Fibroblast of lung (primary cell): ENCODE measurements at regions not wholly inside any gene's neighbourhood (a gene's known extent, or its start where the extent isn't known, plus 50 kb on each side); places are given as distances from the start of the nearest gene placed in this dataset.

ENCODE experiments used
- DNase-seq, 2 donors: peaks; one replicate each; pipeline versions ENCODE4 v3.0.0 to v3.0.0-alpha.2; 2010; ENCODE audit warnings: low read depth in 2 of 2
- H2AFZ ChIP-seq: 2 replicates; pipeline ENCODE4 v1.5.1; 2012; ENCODE audit warnings: low read length, control low read depth, inconsistent platforms
- H3K27ac ChIP-seq: 2 replicates; pipeline ENCODE4 v1.5.1; 2011; ENCODE audit warnings: low read length, control low read depth; ENCODE audit not compliant: insufficient read depth
- H3K27me3 ChIP-seq: 2 replicates; pipeline ENCODE4 v1.5.1; 2011; ENCODE audit warnings: mild to moderate bottlenecking, low read length; ENCODE audit not compliant: control insufficient read depth, insufficient read depth
- H3K36me3 ChIP-seq: 2 replicates; pipeline ENCODE4 v1.5.1; 2011; ENCODE audit warnings: low read length; ENCODE audit not compliant: control insufficient read depth, insufficient read depth
- H3K4me1 ChIP-seq: 2 replicates; pipeline ENCODE4 v1.5.1; 2011; ENCODE audit warnings: low read length; ENCODE audit not compliant: control insufficient read depth, insufficient read depth; ENCODE audit errors: extremely low read depth
- H3K4me2 ChIP-seq: 2 replicates; pipeline ENCODE4 v1.5.1; 2011; ENCODE audit warnings: low read length, control low read depth; ENCODE audit not compliant: insufficient read depth; ENCODE audit errors: extremely low read depth
- H3K4me3 ChIP-seq, 4 experiments: fragments of 200-600 bp in 1 of 4; sonication (generic) in 1 of 4; replicated peaks in 1 of 4; 2 replicates each; pipeline ENCODE4 v1.5.1; 2011 to 2016; ENCODE audit warnings: low read length in 4 of 4, low read depth in 3 of 4, mild to moderate bottlenecking in 3 of 4, control low read depth in 2 of 4, inconsistent platforms in 1 of 4, mixed read lengths in 1 of 4; ENCODE audit not compliant: insufficient read depth in 1 of 4; ENCODE audit errors: control extremely low read depth in 1 of 4
- H3K79me2 ChIP-seq: 2 replicates; pipeline ENCODE4 v1.5.1; 2012; ENCODE audit warnings: mild to moderate bottlenecking, low read length, inconsistent platforms; ENCODE audit not compliant: control insufficient read depth, insufficient read depth
- H3K9ac ChIP-seq: 2 replicates; pipeline ENCODE4 v1.5.1; 2011; ENCODE audit warnings: mild to moderate bottlenecking, low read length, control low read depth; ENCODE audit not compliant: insufficient read depth
- H3K9me3 ChIP-seq: 2 replicates; pipeline ENCODE4 v1.5.1; 2012; ENCODE audit warnings: low read depth, low read length; ENCODE audit not compliant: control insufficient read depth, insufficient read depth
- H4K20me1 ChIP-seq: 2 replicates; pipeline ENCODE4 v1.5.1; 2011; ENCODE audit warnings: low read length; ENCODE audit not compliant: control insufficient read depth, insufficient read depth; ENCODE audit errors: extremely low read depth
- EZH2 ChIP-seq: IDR thresholded peaks from 2 replicates; pipeline ENCODE4 v1.5.1; 2012; ENCODE audit warnings: low read length, control low read depth, mild to moderate bottlenecking; ENCODE audit errors: missing control alignments
- TF ChIP-seq, protein P1 (sequence below), 2 donors: IDR thresholded peaks in 1 of 2; conservative IDR thresholded peaks in 1 of 2; 1 replicate in 1 of 2; 2 replicates in 1 of 2; pipeline ENCODE4 v1.5.1; 2011 to 2012; ENCODE audit warnings: low read length in 2 of 2, control low read depth in 1 of 2, inconsistent platforms in 1 of 2, low read depth in 1 of 2, mild to moderate bottlenecking in 1 of 2

DNA sequence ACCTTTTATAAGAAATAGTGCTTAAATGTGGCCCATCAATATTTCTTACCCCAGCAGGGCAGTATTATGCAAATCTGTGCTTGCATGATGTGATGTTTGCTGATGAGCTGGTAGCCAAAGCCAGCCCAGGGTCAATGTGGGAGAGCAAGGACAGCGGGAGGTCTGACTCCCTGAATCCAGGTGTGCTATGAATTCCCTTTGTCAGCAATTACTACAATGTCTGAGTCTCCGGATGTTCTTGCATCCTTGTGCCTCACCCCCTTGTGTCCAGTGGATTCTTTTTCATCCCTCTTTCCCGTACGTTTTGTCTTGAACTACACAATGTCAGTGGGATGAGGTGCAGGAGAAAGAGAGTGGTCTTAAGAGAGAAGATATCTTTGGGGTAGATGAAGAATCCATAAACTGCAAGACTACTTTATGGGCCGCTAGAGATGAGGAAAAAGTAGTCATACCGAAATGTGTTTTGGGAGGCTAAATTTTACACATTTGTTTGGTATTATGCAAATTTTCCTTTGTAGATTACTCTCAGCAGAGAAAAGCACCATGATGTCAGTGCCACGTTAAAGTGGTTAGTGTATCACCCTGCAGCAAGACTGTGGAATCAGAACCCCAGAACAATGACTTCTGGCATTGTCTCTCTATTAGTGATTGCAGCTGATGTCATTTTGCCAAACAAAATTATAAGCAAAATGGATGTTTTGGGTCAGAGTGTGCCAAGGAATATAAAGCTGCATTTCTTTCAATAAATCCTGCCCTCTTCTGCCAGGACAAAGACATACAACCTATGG, 53.5 kb upstream of the TSHZ3 start:
- H3K4me2 ChIP-seq, result no peak overlapping the region
- H3K4me3 ChIP-seq, result no peak overlapping the region
- H3K79me2 ChIP-seq, result no peaks in the 10 kb centered on the region
- no peaks in the 10 kb centered on the region for H4K20me1 ChIP-seq
- H3K4me1 ChIP-seq, result no peaks in the 10 kb centered on the region
- H3K36me3 ChIP-seq, result no peaks in the 10 kb centered on the region
- peak in 1 of 2 donors; percentile 15 for DNase-seq
- no peaks in the 10 kb centered on the region for H3K9me3 ChIP-seq
- H3K9ac ChIP-seq, result no peak overlapping the region
- H3K27ac ChIP-seq, result no peak overlapping the region
- no peak for TF ChIP-seq EZH2
- TF ChIP-seq, protein P1, sequence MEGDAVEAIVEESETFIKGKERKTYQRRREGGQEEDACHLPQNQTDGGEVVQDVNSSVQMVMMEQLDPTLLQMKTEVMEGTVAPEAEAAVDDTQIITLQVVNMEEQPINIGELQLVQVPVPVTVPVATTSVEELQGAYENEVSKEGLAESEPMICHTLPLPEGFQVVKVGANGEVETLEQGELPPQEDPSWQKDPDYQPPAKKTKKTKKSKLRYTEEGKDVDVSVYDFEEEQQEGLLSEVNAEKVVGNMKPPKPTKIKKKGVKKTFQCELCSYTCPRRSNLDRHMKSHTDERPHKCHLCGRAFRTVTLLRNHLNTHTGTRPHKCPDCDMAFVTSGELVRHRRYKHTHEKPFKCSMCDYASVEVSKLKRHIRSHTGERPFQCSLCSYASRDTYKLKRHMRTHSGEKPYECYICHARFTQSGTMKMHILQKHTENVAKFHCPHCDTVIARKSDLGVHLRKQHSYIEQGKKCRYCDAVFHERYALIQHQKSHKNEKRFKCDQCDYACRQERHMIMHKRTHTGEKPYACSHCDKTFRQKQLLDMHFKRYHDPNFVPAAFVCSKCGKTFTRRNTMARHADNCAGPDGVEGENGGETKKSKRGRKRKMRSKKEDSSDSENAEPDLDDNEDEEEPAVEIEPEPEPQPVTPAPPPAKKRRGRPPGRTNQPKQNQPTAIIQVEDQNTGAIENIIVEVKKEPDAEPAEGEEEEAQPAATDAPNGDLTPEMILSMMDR (conservative IDR thresholded peaks at IDR 0.05 in 1 of 2, IDR thresholded peaks at IDR 0.05 in 1 of 2; ENCODE audit: low read depth in 1 of 2, low read length in 2 of 2), result no peak
- peaks cover 3% of the 10 kb centered on the region for H3K27me3 ChIP-seq
- no peak overlapping the region for H2AFZ ChIP-seq

GRCh38 chr19:31406106-31406505, 56.9 kb upstream of the TSHZ3 start:
- Histone ChIP-seq H2AFZ (no peak overlapping the region), H3K27me3 (no peaks in the 10 kb centered on the region), H3K27ac (no peak overlapping the region), H3K4me1 (peaks cover 8% of the 10 kb centered on the region), H4K20me1 (no peaks in the 10 kb centered on the region), H3K4me2 (no peak overlapping the region), H3K9ac (no peak overlapping the region), H3K36me3 (no peaks in the 10 kb centered on the region), H3K79me2 (no peaks in the 10 kb centered on the region), H3K9me3 (no peaks in the 10 kb centered on the region), H3K4me3 (no peak overlapping the region)
- TF ChIP-seq EZH2, result no peak
- TF ChIP-seq, protein P1 (conservative IDR thresholded peaks at IDR 0.05 in 1 of 2, IDR thresholded peaks at IDR 0.05 in 1 of 2; ENCODE audit: low read depth in 1 of 2, low read length in 2 of 2), result no peak
- DNase-seq, result no peak

- H3K4me2 ChIP-seq, result peak overlapping the region; percentile 51
- H3K27me3 ChIP-seq, result no peaks in the 10 kb centered on the region
- H3K79me2 ChIP-seq, result no peaks in the 10 kb centered on the region
- H3K9me3 ChIP-seq, result no peaks in the 10 kb centered on the region
- peak overlapping the region; percentile 38 for H3K27ac ChIP-seq
- no peaks in the 10 kb centered on the region for H3K36me3 ChIP-seq
- H2AFZ ChIP-seq, result no peak overlapping the region
- no peak overlapping the region for H3K4me3 ChIP-seq
- DNase-seq, result peak; percentile 85 to 93
- H3K4me1 ChIP-seq, result peaks cover 8% of the 10 kb centered on the region
- no peak overlapping the region for H3K9ac ChIP-seq
- TF ChIP-seq EZH2, result no peak
- no peaks in the 10 kb centered on the region for H4K20me1 ChIP-seq
Measured at GRCh38 chr19:31408460-31409124, 59.4 kb upstream of the TSHZ3 start.
